AG09319 (cell line): ENCODE measurements at regions not wholly inside any gene's neighbourhood (a gene's known extent, or its start where the extent isn't known, plus 50 kb on each side); places are given as distances from the start of the nearest gene placed in this dataset.

Experiments used
- DNase-seq: peaks from one replicate; pipeline ENCODE4 v3.0.0-alpha.2; 2010; ENCODE audit warnings: low read depth; ENCODE audit errors: extremely low read depth
- CTCF ChIP-seq: IDR thresholded peaks from 2 replicates; pipeline ENCODE4 v1.5.1; 2011; ENCODE audit warnings: low read depth, mild to moderate bottlenecking, inconsistent platforms, low read length, moderate library complexity

GRCh38 chr9:89554307-89555035 is 50.3 kb upstream of the GADD45G start:
- TF ChIP-seq CTCF: no peak
- DNase-seq: no peak

DNA sequence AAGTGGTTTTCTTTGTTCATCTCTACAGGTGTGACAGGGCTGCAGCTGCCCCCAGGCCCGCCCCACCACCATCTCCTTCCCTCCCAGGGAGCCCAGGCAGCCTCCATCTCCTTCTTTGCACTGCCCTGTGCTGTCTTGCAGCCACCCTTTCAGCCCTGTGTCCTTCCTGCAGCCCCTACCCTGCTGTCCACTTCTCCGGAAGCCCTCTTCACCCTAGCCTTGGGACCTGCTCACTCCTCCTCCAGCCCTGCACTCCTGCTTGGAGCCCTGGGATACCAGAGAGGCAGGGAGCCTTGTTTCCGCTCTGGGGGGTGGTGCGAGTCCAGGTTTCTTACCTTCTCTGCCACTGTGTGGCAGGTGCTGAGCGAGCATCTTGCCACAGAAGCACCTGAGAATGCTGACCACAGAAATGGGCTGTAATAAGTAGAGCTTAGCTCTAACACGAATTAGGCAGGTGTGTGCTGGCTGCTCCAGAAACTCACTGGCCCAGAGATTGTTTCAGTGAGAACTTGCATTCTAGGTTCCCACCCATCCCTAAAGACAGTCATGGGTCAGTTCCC is 51.3 kb upstream of the GADD45G start:
- TF ChIP-seq CTCF: no peak
- DNase-seq: no peak

- DNase-seq: no peak
- no peak for TF ChIP-seq CTCF
These were observed 52.5 kb upstream of the SEMA4D start for GRCh38 chr9:89550346-89550927.

- peak; percentile 41 for DNase-seq
These were observed 51.2 kb upstream of the SEMA4D start for GRCh38 chr9:89549031-89549644.

GRCh38 chr9:89548071-89548638 is 50.2 kb upstream of the SEMA4D start:
- no peak for DNase-seq
- no peak for TF ChIP-seq CTCF

More at GRCh38 chr9:89549031-89549644, 51.2 kb upstream of the SEMA4D start:
- peak; percentile 97 for TF ChIP-seq CTCF
